HEK293T (cell line): ENCODE measurements at regions not wholly inside any gene's neighbourhood (a gene's known extent, or its start where the extent isn't known, plus 50 kb on each side); places are given as distances from the start of the nearest gene placed in this dataset.

Source experiments
- BHLHE40 ChIP-seq: fragments of 450-650 bp; IDR thresholded peaks from 2 replicates; pipeline ENCODE4 v1.6.1; 2016; ENCODE audit warnings: mild to moderate bottlenecking, moderate library complexity, borderline replicate concordance
- HDGF ChIP-seq: fragments of 450-650 bp; IDR thresholded peaks from 2 replicates; pipeline ENCODE4 v1.6.1; 2017; ENCODE audit warnings: antibody characterized with exemption, borderline replicate concordance
- LEF1 ChIP-seq: fragments of 450-650 bp; IDR thresholded peaks from 2 replicates; pipeline ENCODE4 v1.6.1; 2017; ENCODE audit warnings: mild to moderate bottlenecking, borderline replicate concordance
- NFRKB ChIP-seq: fragments of 450-650 bp; IDR thresholded peaks from 2 replicates; pipeline ENCODE4 v1.6.1; 2016; ENCODE audit warnings: mild to moderate bottlenecking, moderate library complexity
- SP1 ChIP-seq: fragments of 450-650 bp; IDR thresholded peaks from 2 replicates; pipeline ENCODE4 v1.6.1; 2017
- SUZ12 ChIP-seq: fragments of 450-650 bp; IDR thresholded peaks from 2 replicates; pipeline ENCODE4 v1.6.1; 2016; ENCODE audit warnings: mild to moderate bottlenecking

GRCh38 chr7:50960621-50961310 lies 178.1 kb upstream of the GRB10 start:
- no peak for TF ChIP-seq LEF1
- no peak for TF ChIP-seq SP1
- no peak for TF ChIP-seq NFRKB
- TF ChIP-seq SUZ12: no peak
- no peak for TF ChIP-seq BHLHE40
- TF ChIP-seq HDGF: no peak
